ENCODE measurements at regions not wholly inside any gene's neighbourhood (a gene's known extent, or its start where the extent isn't known, plus 50 kb on each side); places are given as distances from the start of the nearest gene placed in this dataset.

DNA sequence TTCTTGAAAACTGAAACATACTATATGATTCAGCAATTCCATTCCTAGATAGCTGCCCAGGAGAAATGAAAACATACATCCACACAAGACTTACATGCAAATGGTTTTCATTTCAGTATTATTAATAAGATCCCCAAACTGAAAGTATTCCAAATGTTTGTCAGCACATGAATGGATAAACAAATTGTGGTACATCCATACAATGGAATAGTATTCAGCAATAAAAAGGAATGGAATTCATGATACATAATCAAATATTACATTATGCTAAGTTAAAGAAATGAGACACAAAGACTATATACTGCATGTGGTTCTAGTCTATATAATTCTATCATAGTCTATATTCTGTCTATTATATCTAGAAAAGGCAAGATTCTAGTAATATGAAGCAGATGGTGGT, 152.4 kb upstream of the KIT start:
- Histone ChIP-seq H3K36me3 (ENCODE audit: control insufficient read depth, insufficient read depth, low read length) (no peaks in the 10 kb centered on the region), H3K4me3 (ENCODE audit: insufficient read depth, low read depth, low read length) (no peak overlapping the region), H3K9me3 (ENCODE audit: control insufficient read depth, low read length) (peaks cover 3% of the 10 kb centered on the region), H3K27ac (ENCODE audit: insufficient read depth, low read depth, low read length, poor library complexity, severe bottlenecking) (no peak overlapping the region), H3K27me3 (ENCODE audit: control insufficient read depth, insufficient read depth, low read length, poor library complexity, severe bottlenecking) (no peaks in the 10 kb centered on the region), H3K4me1 (ENCODE audit: control insufficient read depth, insufficient read depth, low read length) (peaks cover 6% of the 10 kb centered on the region)

DNA sequence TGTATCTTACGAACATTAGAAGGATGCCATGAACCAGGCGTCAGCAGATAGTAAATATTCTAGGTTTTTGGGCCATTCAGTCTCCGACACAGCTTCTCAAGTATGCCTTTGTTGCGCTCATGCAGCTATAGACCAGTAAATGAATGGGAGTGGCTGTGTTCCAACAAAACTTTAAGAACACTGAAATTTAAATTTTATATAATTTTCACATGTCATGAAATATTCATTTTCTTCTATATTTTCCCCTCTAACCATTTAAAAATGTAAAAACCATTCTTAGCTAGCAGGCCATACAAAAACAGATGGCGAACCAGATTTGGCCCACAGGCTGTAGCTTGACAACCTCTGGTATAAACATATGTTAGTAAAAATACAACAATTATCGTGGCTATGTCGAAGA, 151.8 kb upstream of the KIT start:
- Histone ChIP-seq H3K4me3 (ENCODE audit: insufficient read depth, low read depth, low read length) (no peak overlapping the region), H3K9me3 (ENCODE audit: control insufficient read depth, low read length) (peaks cover 3% of the 10 kb centered on the region), H3K27me3 (ENCODE audit: control insufficient read depth, insufficient read depth, low read length, poor library complexity, severe bottlenecking) (no peaks in the 10 kb centered on the region), H3K27ac (ENCODE audit: insufficient read depth, low read depth, low read length, poor library complexity, severe bottlenecking) (no peak overlapping the region), H3K36me3 (ENCODE audit: control insufficient read depth, insufficient read depth, low read length) (no peaks in the 10 kb centered on the region), H3K4me1 (ENCODE audit: control insufficient read depth, insufficient read depth, low read length) (peaks cover 5% of the 10 kb centered on the region)
- WGBS, 2 experiments = 97 to 98% methylated on average over 7 of the region's 7 CpGs

DNA sequence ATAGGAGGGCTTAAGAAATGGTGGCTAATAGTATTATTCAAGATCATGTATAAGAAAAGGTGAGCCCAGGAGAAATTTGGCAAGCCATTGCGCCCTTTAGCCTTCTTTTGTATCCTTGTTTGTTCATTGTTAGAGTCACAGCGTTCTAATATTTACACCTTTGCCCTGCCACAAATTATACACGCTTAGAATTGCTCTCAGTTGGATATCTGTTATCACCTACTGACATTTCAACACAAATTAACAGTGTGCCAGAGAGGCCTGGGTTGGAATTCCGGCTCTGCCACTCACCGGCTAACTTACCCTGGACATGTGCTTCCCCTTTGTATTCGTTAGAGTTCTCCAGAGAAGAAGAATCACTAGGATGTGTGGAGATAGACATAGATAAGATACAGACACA, 148.7 kb upstream of the KIT start:
- 94 to 96% methylated on average over 6 of the region's 6 CpGs for WGBS, 2 experiments
- no peak overlapping the region for H3K27ac ChIP-seq (ENCODE audit: insufficient read depth, low read depth, low read length, poor library complexity, severe bottlenecking)
- H3K27me3 ChIP-seq (ENCODE audit: control insufficient read depth, insufficient read depth, low read length, poor library complexity, severe bottlenecking) = no peaks in the 10 kb centered on the region
- H3K36me3 ChIP-seq (ENCODE audit: control insufficient read depth, insufficient read depth, low read length) = no peaks in the 10 kb centered on the region
- peaks cover 2% of the 10 kb centered on the region for H3K4me1 ChIP-seq (ENCODE audit: control insufficient read depth, insufficient read depth, low read length)
- peaks cover 3% of the 10 kb centered on the region for H3K9me3 ChIP-seq (ENCODE audit: control insufficient read depth, low read length)
- no peak overlapping the region for H3K4me3 ChIP-seq (ENCODE audit: insufficient read depth, low read depth, low read length)

DNA sequence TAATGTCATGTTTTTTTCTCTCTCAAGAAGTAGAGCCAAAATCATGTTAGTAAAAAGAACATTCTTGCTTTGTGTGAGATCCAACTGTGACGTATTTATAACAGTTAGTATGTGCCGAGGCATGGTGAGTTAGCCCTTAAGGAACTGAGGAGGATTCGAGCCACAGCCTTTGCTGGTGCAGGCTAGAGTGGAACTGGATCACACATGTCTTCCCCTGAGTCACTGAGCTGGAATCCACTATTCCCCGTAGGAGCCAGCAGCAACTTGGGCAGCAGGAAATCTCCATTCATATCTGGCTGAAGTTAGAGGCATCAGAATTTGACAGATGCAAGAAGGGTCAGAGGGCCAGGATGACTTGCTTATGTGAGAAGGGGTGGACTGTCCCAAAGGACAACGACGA, 144.6 kb upstream of the KIT start:
- H3K27me3 ChIP-seq (ENCODE audit: control insufficient read depth, insufficient read depth, low read length, poor library complexity, severe bottlenecking) = no peaks in the 10 kb centered on the region
- WGBS, 2 experiments = 93% methylated on average over 6 of the region's 6 CpGs
- H3K9me3 ChIP-seq (ENCODE audit: control insufficient read depth, low read length) = no peaks in the 10 kb centered on the region
- no peak overlapping the region for H3K27ac ChIP-seq (ENCODE audit: insufficient read depth, low read depth, low read length, poor library complexity, severe bottlenecking)
- H3K4me1 ChIP-seq (ENCODE audit: control insufficient read depth, insufficient read depth, low read length) = peaks cover 2% of the 10 kb centered on the region
- H3K36me3 ChIP-seq (ENCODE audit: control insufficient read depth, insufficient read depth, low read length) = no peaks in the 10 kb centered on the region
- no peak overlapping the region for H3K4me3 ChIP-seq (ENCODE audit: insufficient read depth, low read depth, low read length)

DNA sequence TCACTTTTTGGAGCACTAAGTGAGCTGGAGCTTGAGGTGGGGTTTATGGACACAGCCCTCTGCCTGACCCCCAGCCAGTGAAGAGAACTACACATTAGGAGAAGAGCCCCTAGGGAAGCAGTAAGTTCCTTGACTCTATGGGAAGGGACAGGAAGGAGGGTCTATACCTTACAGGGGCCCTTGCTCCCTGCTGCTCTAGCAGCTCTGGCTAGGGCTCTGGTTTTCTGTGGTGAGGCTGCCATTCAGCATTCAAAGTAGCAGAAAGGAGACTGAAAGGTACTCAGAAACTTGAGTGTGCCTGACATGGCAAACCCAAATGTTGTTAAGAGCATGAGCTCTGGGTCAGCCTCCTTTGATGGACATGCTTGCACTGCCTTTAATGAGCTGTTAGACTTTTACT, 144.0 kb upstream of the KIT start:
- peaks cover 2% of the 10 kb centered on the region for H3K4me1 ChIP-seq (ENCODE audit: control insufficient read depth, insufficient read depth, low read length)
- H3K36me3 ChIP-seq (ENCODE audit: control insufficient read depth, insufficient read depth, low read length) = no peaks in the 10 kb centered on the region
- no peak overlapping the region for H3K4me3 ChIP-seq (ENCODE audit: insufficient read depth, low read depth, low read length)
- no peak overlapping the region for H3K27ac ChIP-seq (ENCODE audit: insufficient read depth, low read depth, low read length, poor library complexity, severe bottlenecking)
- no peaks in the 10 kb centered on the region for H3K9me3 ChIP-seq (ENCODE audit: control insufficient read depth, low read length)
- no peaks in the 10 kb centered on the region for H3K27me3 ChIP-seq (ENCODE audit: control insufficient read depth, insufficient read depth, low read length, poor library complexity, severe bottlenecking)

DNA sequence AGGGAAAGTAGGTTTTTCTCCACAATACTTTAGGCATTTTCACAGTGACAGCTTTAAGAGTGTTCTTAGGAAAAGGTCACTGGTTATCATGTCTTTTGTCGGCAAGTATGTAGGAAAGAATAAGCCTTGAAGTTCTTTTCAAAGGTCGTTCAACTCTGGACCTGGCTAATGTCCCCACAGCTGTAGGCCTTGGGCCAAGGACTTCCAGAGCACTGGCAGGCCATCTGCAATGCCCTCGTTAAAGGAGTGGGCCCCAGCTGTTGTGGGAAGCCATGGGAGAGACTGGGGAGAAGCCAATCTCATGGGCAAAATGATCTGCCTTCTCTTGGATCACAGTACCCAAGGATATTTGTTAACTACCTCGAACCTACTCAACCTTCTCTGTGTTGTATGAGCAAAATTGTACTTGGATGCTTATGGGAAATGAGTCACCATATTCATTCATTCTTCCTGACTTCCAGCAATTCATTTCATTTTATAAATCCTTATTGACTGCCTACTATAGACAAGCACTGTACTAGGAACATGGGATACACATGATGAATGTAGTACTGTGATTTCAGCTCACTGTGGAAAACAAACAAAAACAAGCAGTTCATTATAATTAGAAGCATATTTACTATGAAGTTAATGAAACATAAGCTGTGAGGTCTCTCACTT, 141.1 kb upstream of the KIT start:
- Histone ChIP-seq H3K27ac (ENCODE audit: insufficient read depth, low read depth, low read length, poor library complexity, severe bottlenecking) (no peak overlapping the region), H3K36me3 (ENCODE audit: control insufficient read depth, insufficient read depth, low read length) (no peaks in the 10 kb centered on the region), H3K27me3 (ENCODE audit: control insufficient read depth, insufficient read depth, low read length, poor library complexity, severe bottlenecking) (no peaks in the 10 kb centered on the region), H3K9me3 (ENCODE audit: control insufficient read depth, low read length) (no peaks in the 10 kb centered on the region), H3K4me3 (ENCODE audit: insufficient read depth, low read depth, low read length) (no peak overlapping the region), H3K4me1 (ENCODE audit: control insufficient read depth, insufficient read depth, low read length) (no peaks in the 10 kb centered on the region)
- 88 to 95% methylated on average over 3 to 4 of the region's 4 CpGs for WGBS, 2 experiments

DNA sequence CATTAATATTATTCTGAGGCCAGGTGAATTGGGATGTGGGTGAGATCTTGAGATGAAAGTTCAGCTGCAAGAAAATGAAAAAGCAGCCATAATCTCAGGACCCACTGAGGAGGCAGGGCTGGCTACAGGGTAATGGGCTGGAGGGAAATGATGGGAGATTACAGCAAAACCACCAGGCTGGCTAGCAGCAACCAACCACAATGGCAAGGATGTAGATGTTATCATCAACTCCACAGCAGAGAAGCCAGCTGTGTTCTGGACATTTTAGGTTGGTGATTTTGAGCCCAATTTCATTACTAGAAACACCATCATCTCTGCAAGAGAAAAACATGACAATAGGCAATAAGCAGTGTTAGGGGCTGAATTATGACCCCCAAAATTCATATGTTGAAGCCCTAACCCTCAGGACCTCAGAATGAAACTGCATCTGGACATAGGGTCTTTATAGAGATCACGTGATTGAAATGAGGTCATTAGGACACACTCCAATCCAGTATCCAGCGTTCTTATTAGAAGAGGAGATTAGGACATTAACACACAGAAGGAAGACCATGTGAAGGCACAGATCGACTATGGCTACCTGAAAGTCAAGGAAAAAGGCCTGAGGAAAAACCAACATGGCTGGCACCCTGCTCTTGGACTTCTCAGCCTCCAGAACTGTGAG, 139.8 kb upstream of the KIT start:
- Histone ChIP-seq H3K36me3 (ENCODE audit: control insufficient read depth, insufficient read depth, low read length) (no peaks in the 10 kb centered on the region), H3K27me3 (ENCODE audit: control insufficient read depth, insufficient read depth, low read length, poor library complexity, severe bottlenecking) (no peaks in the 10 kb centered on the region), H3K4me3 (ENCODE audit: insufficient read depth, low read depth, low read length) (no peak overlapping the region), H3K9me3 (ENCODE audit: control insufficient read depth, low read length) (no peaks in the 10 kb centered on the region), H3K4me1 (ENCODE audit: control insufficient read depth, insufficient read depth, low read length) (no peaks in the 10 kb centered on the region), H3K27ac (ENCODE audit: insufficient read depth, low read depth, low read length, poor library complexity, severe bottlenecking) (no peak overlapping the region)
- WGBS, 2 experiments = 95 to 98% methylated on average over 3 of the region's 3 CpGs

DNA sequence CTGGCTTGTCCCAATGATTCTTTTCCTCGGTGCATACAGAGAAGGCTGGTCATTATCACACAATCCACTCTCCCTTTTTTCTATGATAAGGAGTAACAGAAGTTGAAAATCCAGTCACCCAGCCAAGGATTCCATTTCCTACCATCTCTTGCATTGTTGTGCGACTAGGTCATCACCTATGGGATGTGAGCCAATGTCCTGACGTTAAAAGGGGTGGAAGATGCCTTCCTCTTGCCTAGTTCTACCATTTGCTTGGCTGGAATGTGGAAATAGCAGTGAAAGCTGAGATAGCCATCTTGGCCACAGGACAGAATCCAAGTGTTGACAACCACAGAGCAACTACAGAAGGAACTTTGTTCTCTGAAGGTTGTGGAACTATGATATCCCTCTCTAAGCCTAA, 132.2 kb upstream of the KIT start:
- H3K36me3 ChIP-seq (ENCODE audit: control insufficient read depth, insufficient read depth, low read length) = no peaks in the 10 kb centered on the region
- H3K4me1 ChIP-seq (ENCODE audit: control insufficient read depth, insufficient read depth, low read length) = no peaks in the 10 kb centered on the region
- no peaks in the 10 kb centered on the region for H3K27me3 ChIP-seq (ENCODE audit: control insufficient read depth, insufficient read depth, low read length, poor library complexity, severe bottlenecking)
- no peak overlapping the region for H3K4me3 ChIP-seq (ENCODE audit: insufficient read depth, low read depth, low read length)
- H3K9me3 ChIP-seq (ENCODE audit: control insufficient read depth, low read length) = no peaks in the 10 kb centered on the region
- 92 to 93% methylated on average over 3 of the region's 3 CpGs for WGBS, 2 experiments
- no peak overlapping the region for H3K27ac ChIP-seq (ENCODE audit: insufficient read depth, low read depth, low read length, poor library complexity, severe bottlenecking)

DNA sequence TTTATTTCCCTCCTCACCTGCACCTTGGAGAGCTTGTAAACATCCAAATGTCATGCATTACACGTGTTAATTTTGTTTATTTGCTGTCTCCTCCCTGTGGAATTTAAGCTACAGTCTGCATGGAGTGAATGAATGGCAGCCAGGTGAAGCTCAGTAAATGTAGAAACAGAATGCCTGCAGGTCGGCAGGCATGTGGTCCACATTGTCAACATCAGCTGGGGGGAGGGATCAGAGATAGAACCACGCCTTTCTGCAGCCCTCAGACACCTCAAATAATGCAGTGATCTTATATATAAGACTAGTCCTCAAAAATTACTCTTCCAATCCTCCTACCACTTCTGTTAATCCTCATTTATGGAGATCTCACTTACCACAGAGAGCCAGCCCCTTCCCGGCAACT, 131.2 kb upstream of the KIT start:
- no peak overlapping the region for H3K27ac ChIP-seq (ENCODE audit: insufficient read depth, low read depth, low read length, poor library complexity, severe bottlenecking)
- no peaks in the 10 kb centered on the region for H3K36me3 ChIP-seq (ENCODE audit: control insufficient read depth, insufficient read depth, low read length)
- H3K9me3 ChIP-seq (ENCODE audit: control insufficient read depth, low read length) = no peaks in the 10 kb centered on the region
- no peaks in the 10 kb centered on the region for H3K4me1 ChIP-seq (ENCODE audit: control insufficient read depth, insufficient read depth, low read length)
- H3K4me3 ChIP-seq (ENCODE audit: insufficient read depth, low read depth, low read length) = no peak overlapping the region
- H3K27me3 ChIP-seq (ENCODE audit: control insufficient read depth, insufficient read depth, low read length, poor library complexity, severe bottlenecking) = no peaks in the 10 kb centered on the region
- 72 to 74% methylated on average over 4 of the region's 4 CpGs for WGBS, 2 experiments

DNA sequence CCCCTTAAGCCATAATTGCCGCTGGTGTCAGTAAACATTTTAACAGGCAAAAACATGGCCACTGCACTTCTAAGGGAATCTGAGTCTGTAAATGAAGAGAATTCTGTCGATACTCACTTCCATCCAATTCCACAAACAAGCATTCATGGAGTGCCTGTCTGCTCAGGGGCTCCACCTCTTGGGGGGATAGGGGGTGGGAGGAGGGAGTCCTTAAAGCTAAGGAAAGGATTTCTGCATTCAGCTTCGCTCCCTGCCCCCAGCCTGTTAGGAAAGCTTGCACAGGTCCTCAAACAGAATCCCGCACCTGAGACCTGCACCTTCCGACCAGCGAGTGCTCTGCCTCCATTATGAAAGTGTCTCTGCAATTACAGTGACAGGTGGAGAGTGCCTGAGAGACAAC, 130.2 kb upstream of the KIT start:
- Histone ChIP-seq H3K36me3 (ENCODE audit: control insufficient read depth, insufficient read depth, low read length) (no peaks in the 10 kb centered on the region), H3K4me1 (ENCODE audit: control insufficient read depth, insufficient read depth, low read length) (no peaks in the 10 kb centered on the region), H3K27ac (ENCODE audit: insufficient read depth, low read depth, low read length, poor library complexity, severe bottlenecking) (no peak overlapping the region), H3K9me3 (ENCODE audit: control insufficient read depth, low read length) (no peaks in the 10 kb centered on the region), H3K27me3 (ENCODE audit: control insufficient read depth, insufficient read depth, low read length, poor library complexity, severe bottlenecking) (no peaks in the 10 kb centered on the region), H3K4me3 (ENCODE audit: insufficient read depth, low read depth, low read length) (no peak overlapping the region)
- 81 to 89% methylated on average over 5 to 6 of the region's 6 CpGs for WGBS, 2 experiments

All from ectodermal cell (in vitro differentiated cells).